CD4-positive, alpha-beta T cell treated with Interleukin-17A for 4 hours (primary cell): ENCODE measurements at regions not wholly inside any gene's neighbourhood (a gene's known extent, or its start where the extent isn't known, plus 50 kb on each side); places are given as distances from the start of the nearest gene placed in this dataset.

ENCODE experiments used
- DNase-seq: peaks from one replicate; pipeline ENCODE4 v3.0.0-alpha.2; 2020; ENCODE audit warnings: mixed read lengths

- no peak for DNase-seq
Measured at GRCh38 chr5:124663101-124663506, 83.3 kb downstream of the ZNF608 start.

DNA sequence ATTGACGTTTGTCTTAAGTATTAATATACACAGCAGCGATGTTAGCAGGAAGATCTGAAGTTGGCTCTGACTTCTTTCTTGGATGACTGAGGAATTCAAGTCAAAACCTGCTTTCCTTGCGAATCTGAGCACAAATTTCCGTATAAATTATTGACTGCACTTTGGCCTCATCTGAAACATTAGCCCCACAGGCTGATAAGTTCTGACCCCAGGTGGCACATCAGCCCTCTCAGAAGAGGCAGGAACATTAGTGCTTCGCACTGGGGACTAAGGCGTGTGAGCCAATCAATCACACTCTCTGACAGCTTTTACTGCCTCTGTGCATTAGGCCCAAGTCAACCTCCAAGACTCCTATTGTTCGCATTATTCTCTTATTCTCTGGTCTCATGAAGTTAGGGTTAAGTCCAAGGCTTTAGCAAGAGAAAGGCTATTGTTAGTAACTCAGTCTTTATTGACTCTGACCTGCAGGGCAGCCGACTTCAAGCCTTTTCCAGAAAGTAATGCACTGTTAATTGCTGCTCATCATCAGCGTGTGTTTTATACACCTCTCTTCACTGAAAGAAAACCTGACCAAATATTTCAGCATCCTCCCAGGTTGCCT is 84.2 kb downstream of the ZNF608 start:
- no peak for DNase-seq

GRCh38 chr5:124661317-124662141 is 84.9 kb downstream of the ZNF608 start:
- DNase-seq: no peak

DNA sequence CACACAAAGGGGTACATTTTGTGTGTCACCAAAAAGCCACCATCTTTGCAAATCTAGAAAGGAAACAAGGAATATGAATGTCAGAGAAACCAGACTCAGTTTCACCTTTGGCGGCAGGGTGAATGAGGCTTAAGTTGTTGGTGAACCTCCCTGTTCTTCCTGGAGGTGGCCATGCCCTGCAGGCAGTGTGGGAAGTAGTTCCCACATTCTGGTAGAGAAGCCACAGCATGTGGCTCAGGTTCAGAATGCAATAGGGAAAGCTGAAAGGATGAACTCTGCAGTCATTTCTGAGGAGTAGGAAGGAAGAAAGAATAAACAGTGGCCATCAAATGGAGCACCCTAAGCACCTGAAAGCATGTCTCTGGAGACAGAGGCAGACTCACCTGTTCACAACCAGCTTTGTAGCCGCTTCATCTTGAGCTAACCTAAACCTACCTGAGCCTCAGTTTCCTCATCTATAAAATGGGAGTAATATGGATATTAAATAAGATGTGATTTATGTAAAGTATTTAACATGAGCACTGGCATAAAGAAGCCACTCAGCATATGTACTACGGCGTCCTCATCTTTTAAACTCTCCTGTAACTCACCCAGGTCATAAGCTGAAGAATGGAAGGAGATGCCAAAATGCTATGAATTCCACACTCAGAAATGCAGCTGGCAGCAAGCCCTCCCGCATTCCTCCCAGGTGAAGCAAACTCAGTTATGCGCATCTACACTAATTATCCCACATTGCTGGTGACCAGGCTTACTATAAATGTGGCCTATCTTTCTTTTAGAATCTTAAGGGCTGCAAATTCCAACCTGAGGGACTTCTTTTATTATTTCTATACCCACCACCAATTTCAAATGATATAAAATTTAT is 86.0 kb downstream of the ZNF608 start:
- no peak for DNase-seq

GRCh38 chr5:124659798-124660197 is 86.6 kb downstream of the ZNF608 start:
- DNase-seq: no peak

DNA sequence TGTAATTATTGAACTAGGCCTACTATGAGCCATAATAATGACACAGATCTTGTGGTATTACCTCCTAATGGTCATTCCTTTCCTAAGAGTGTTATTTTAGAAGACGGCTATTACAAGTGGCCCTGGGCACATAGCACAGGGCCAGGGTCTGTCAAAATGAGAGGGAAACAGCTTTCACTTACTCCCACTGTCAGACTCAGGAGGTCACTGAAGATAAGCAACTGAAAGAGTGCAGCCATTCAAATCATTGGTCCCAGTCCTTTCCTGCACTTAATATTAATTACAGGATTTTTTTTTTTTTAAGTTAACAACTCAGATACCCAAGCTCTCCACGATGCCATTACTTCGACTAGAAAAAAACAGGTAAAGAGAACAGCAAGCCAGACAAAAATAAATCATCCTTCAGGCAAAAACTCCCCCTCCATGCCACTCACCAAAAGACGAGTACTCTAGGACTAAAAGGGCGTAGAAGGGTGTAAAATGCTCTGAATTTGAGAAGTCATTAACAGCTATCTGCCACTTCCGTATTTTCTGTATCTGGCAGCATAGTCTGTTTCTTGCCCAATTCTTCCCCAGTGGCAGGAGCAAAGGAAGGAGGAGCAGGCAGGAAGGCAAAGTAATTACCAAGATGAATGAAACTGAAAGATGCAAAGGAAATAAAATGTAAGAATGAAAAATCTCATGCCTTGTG is 87.4 kb downstream of the ZNF608 start:
- no peak for DNase-seq

DNA sequence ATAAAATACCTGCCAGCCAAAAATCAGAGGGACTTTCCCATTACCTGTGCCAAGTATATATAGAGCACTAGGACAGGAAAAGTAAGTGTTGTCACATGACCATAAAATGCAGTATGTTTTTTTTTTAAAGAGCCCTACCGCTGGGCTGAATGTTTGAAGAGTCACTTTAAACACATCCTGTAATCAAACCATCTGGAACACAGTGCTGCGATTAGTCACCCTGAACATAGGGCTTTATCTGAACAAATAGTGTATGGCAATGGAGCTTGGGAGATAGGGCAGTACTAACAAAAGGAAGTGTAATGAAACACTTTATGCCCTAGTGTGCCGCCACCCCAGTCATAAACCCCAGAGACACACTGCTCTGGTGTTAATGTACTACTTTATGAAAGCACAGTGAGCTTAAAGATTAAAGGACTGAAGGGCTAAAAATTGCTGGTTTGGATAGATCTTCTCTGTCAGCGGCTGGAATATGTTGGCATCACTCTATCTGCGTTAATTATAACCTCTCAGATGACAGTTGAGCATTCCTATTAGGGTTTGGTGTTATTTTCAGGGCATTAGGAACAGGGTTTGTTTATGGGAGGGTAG is 90.4 kb downstream of the ZNF608 start:
- DNase-seq: no peak

DNA sequence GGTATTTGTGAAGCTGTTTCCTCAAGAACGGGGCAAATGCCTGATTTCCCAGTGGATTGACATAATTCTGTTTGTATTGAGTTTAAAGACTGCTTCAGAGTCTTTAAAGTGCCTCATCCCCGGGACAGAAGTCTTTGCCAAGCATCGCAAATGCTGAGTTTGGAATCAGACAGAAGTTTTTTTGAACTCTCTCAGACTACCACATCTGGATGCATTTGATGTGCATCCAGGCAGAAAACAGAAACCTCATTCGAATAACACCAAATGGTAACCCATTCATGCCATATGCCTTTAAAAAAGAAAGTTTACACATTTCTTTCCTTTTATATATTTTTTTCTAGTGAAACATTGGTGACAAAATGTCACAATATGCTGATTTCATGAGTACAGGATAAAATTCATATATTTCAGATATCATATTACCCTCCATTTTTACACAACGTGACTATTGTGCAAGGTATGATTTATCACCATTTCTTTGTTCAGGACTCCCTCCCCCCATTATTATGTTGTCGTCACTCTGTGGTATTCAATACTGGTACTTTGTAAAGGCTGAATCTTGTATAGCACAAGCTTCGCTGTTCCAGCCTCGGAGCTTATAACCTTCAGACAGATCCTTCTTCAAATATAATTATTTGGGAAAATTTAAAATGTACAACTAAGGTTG is 91.1 kb downstream of the ZNF608 start:
- no peak for DNase-seq

DNA sequence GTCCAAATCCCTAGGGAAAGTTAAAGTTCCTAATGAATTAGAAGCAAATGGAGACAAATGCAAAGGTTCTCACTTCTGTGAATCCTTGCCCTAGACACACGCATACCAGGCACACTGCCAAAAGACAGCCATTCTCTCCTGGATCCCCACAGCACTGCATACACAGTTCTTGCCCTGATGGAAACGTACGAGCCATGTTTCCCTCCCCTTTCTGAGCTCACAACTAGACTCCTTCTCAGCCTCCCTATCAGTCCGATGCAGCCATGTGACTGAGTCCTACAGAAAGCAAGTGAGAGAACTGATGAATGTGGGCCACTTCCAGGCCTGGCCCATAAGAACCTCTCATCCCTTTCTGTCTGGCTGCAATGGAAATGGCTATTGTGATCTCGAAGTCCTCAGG is 92.0 kb downstream of the ZNF608 start:
- no peak for DNase-seq

GRCh38 chr5:124653666-124654065 is 92.8 kb downstream of the ZNF608 start:
- no peak for DNase-seq

DNA sequence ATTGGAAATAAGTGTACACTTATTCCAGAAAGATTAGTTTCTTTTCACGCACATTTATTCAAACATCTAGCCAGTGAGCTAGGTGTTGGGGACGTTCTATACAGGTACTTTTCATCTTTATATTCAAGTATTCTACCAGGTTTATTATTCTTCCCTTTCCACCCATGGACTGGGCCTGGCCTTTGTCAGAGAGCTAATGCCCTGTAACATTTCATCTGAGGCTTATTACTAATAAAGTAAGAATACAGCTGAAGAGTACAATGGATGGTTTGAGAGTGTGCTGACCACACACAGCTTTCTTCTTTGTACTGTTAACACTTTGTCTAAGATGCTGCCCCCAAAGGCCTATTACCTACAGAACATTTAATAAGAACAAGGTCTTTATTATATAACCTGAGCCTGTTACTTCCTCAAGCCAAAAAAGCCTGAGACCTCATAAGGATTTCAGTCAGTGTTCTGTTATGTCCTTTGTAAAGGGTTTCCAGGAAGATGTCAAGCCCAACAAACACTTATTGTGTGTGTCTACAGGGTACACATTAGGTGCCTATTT is 93.5 kb downstream of the ZNF608 start:
- no peak for DNase-seq

DNA sequence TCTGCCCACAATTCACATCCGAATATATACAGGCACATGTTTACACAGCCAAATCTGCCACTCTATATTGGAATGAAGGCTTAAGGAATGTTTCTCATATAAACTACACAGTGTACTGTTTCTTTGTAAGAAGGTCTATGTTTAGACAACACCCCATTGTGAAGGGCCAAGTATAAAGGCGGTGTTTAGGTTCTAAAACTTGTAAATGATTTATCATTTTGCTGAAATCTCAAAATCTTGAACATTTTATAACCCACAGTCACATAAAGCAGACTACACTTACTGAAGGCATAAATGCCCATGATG is 94.0 kb downstream of the ZNF608 start:
- DNase-seq: no peak

GRCh38 chr5:124651663-124652513 is 94.6 kb downstream of the ZNF608 start:
- no peak for DNase-seq

DNA sequence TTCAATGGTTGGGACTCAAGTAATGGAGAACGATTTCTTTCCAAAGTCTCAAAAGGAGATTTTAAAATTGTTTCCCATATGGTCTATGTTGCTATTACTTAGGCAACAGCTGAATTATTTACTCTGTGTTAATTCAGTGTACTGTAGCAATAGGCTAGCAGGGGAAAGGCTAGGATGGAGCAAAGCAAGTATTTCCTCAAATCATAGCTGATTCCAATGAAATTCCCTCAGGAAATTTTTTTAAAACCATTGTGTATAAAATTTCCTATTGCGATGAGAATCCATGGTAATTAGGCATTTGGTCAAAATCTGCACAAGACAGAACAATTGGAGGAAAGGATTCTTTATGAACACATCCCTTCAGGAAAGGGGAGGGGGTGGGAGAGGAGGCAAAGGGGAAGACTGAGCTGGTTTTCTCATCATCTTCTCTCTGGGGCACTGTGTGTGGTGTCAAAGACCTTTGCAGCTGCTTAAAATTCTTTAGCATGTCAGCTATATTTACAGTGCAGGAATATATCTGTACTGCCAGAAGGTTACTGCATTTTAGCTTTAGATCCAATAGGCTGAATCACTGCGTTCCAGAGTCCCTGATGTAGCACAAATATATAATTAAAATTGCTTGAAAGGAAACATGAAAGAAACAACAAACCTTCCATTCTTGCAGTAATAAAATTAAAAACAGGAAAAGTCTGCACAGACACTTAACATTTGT is 95.3 kb downstream of the ZNF608 start:
- DNase-seq: no peak

- DNase-seq: no peak
Measured at GRCh38 chr5:124650147-124650561, 96.3 kb downstream of the ZNF608 start.

- DNase-seq: peak; percentile 63
Measured at GRCh38 chr5:124649491-124650146, 96.8 kb downstream of the ZNF608 start.

DNA sequence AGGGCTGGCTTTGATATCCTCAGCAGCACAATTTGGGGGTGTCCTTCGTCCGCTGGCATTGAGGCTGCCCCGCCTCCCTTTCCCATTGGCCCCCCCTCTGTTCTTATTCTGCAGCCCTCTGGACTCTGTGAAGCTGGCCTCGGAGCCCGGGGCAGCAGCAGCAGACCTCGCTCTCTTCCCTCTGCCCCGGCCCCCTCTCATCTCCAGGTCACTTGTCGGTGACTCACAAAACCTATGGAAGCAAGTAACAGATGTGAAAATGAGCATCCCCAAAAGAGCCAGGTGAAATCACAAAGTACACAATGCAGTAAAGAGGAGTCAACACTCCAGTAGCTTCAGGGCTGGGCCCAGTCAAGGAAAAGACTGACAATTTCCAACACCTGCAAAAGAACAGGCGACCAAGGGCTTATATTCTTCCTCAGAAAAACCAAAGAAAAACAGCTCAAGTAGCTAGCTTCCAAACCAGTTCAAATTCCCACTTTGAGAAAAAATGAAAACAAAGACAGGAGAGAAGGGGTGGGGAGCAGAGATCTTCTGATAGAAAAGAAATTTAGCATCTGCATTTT is 97.5 kb downstream of the ZNF608 start:
- no peak for DNase-seq

DNA sequence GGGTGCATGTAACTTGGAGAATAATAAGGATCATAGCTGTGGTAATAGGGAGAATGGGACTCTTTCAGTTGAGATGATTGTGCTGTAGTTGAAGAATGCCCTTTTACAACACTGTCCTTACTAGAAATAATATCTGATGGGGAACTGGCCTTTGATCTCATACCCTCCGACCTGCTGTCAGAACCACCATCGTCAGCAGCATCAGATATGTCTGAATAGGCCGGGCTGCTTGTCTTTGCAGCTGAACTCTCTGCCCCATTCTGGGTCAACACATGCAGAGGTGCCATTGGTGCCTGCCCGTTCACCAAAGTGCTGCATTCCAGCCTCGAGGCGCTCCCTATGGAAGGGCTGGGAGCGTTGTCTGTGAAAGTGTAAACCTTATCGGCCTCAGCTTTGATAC is 99.1 kb downstream of the ZNF608 start:
- DNase-seq: no peak

GRCh38 chr5:124645396-124645795 is 101.0 kb downstream of the ZNF608 start:
- no peak for DNase-seq
